Neural cell (in vitro differentiated cells): ENCODE measurements at regions not wholly inside any gene's neighbourhood (a gene's known extent, or its start where the extent isn't known, plus 50 kb on each side); places are given as distances from the start of the nearest gene placed in this dataset.
"Not testable (repeated sequence)": the region's sequence is repeated elsewhere in the genome, so short reads cannot be mapped to it uniquely, and the experiment has no call there.

ENCODE experiments used
- H2AFZ ChIP-seq: fragments of 200-600, 300-800 bp; sonication (generic), shearing (Covaris generic); 2 replicates; pipeline ENCODE4 v1.6.0; 2014; ENCODE audit warnings: low read depth, mild to moderate bottlenecking, antibody characterized with exemption, low read length, moderate library complexity
- H3F3A ChIP-seq: fragments of 200-600 bp; shearing (Covaris generic); 2 replicates; pipeline ENCODE4 v1.6.1; 2016; ENCODE audit warnings: mild to moderate bottlenecking, moderate library complexity, mixed read lengths, antibody characterized with exemption, low read length; ENCODE audit not compliant: insufficient read depth, poor library complexity, severe bottlenecking
- H3K27ac ChIP-seq: fragments of 200-600, 300-800 bp; sonication (generic), shearing (Covaris generic); 2 replicates; pipeline ENCODE4 v1.5.1; 2014; ENCODE audit warnings: mild to moderate bottlenecking, low read length, moderate library complexity
- H3K27me3 ChIP-seq: fragments of 300-800, 200-600 bp; sonication (generic), shearing (Covaris generic); 2 replicates; pipeline ENCODE4 v1.6.0; 2014; ENCODE audit warnings: mild to moderate bottlenecking, low read depth, low read length, moderate library complexity; ENCODE audit not compliant: insufficient read depth
- H3K36me3 ChIP-seq: fragments of 300-800, 200-600 bp; sonication (generic), shearing (Covaris generic); 2 replicates; pipeline ENCODE4 v1.5.1; 2014; ENCODE audit warnings: mild to moderate bottlenecking, antibody characterized with exemption, low read length, moderate library complexity; ENCODE audit not compliant: insufficient read depth
- H3K4me2 ChIP-seq: fragments of 300-800, 200-600 bp; sonication (generic), shearing (Covaris generic); 2 replicates; pipeline ENCODE4 v1.6.0; 2014; ENCODE audit warnings: mild to moderate bottlenecking, low read length
- H3K4me3 ChIP-seq: fragments of 300-800, 200-600 bp; sonication (generic), shearing (Covaris generic); 2 replicates; pipeline ENCODE4 v1.5.1; 2014; ENCODE audit warnings: mild to moderate bottlenecking, low read length, moderate library complexity
- H3K79me2 ChIP-seq: fragments of 200-600 bp; shearing (Covaris generic); replicated peaks from 2 replicates; pipeline ENCODE4 v1.6.0; 2014; ENCODE audit warnings: mild to moderate bottlenecking, low read length, moderate library complexity; ENCODE audit not compliant: insufficient read depth
- H3K9ac ChIP-seq: fragments of 300-800, 200-600 bp; sonication (generic), shearing (Covaris generic); 2 replicates; pipeline ENCODE4 v1.6.1; 2016; ENCODE audit warnings: mild to moderate bottlenecking, low read length, mixed read lengths
- H3K9me2 ChIP-seq: fragments of 200-600 bp; shearing (Covaris generic); 2 replicates; pipeline ENCODE4 v1.6.1; 2016; ENCODE audit warnings: mild to moderate bottlenecking, low read length, mixed read lengths; ENCODE audit not compliant: insufficient read depth
- H3K9me3 ChIP-seq: fragments of 200-600, 300-800 bp; sonication (generic), shearing (Covaris generic); 2 replicates; pipeline ENCODE4 v1.6.1; 2016; ENCODE audit warnings: mild to moderate bottlenecking, mixed run types, low read length, moderate library complexity, mixed read lengths
- H4K20me1 ChIP-seq: fragments of 200-600 bp; shearing (Covaris generic); 2 replicates; pipeline ENCODE4 v1.6.1; 2016; ENCODE audit warnings: mild to moderate bottlenecking, mixed run types; ENCODE audit not compliant: insufficient read depth
- EP300 ChIP-seq: fragments of 450-650 bp; conservative IDR thresholded peaks from 2 replicates; pipeline ENCODE4 v1.6.1; 2014; ENCODE audit warnings: antibody characterized with exemption, mild to moderate bottlenecking, moderate library complexity; ENCODE audit not compliant: poor library complexity, severe bottlenecking
- POLR2AphosphoS5 ChIP-seq: IDR thresholded peaks from 2 replicates; pipeline ENCODE4 v1.6.1; 2012
- SMC3 ChIP-seq: fragments of 450-650 bp; conservative IDR thresholded peaks from 2 replicates; pipeline ENCODE4 v1.6.1; 2014; ENCODE audit warnings: antibody characterized with exemption, mild to moderate bottlenecking, moderate library complexity; ENCODE audit not compliant: poor library complexity
- TAF1 ChIP-seq: IDR thresholded peaks from 2 replicates; pipeline ENCODE4 v1.6.1; 2012; ENCODE audit warnings: low read depth
- small RNA-seq, 3 experiments: library from RNA; depleted of rRNA; stranded (forward); fragments of <200 nt; gene quantifications; one replicate each; pipeline ENCODE3, GENCODE V24; 2012
- TF ChIP-seq, protein P1 (sequence below): IDR thresholded peaks from 2 replicates; pipeline ENCODE4 v1.6.1; 2012; ENCODE audit warnings: borderline replicate concordance

DNA sequence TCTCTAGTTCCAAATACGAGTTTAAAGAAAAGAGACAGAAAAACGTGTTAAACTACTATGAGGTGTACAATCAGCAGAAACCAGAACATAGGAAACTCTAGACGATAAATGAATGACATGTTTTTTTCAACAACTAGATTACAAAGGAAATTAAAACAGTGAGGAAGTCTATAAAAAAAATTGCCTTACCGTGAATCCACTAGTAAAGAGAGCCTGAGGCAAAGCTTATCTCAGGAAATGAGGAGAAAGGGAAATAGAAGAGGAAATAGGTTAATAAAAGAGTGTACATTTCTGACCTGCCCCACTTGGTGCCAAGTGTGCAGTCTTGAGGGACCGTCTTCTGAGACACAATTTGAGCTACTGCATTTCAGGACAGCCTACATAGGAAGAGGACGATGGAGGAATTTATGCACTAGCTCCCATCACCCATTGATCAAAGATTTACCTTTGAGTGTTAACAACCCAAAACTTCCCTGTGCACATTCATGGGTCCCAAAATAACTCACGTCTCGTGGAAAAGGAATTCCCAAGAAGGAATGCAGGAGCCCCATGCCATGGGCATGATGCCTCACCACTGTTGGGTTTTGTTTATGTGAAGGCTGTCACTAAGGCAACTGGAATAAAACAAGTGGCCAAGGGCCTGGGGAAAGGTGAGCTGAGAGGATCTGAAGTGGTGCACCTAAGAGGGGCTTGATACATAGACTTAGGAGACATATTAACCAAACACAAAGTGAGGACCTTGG is 53.6 kb upstream of the SLC1A3 start:
- H3K9me2 ChIP-seq: no peaks in the 10 kb centered on the region
- no peaks in the 10 kb centered on the region for H3K27me3 ChIP-seq
- H3K4me2 ChIP-seq: no peak overlapping the region
- H3K9me3 ChIP-seq: no peaks in the 10 kb centered on the region
- no peak overlapping the region for H3K9ac ChIP-seq
- H4K20me1 ChIP-seq: no peaks in the 10 kb centered on the region
- H3F3A ChIP-seq: no peaks in the 10 kb centered on the region
- no peak overlapping the region for H3K4me3 ChIP-seq
- no peaks in the 10 kb centered on the region for H3K79me2 ChIP-seq
- H3K27ac ChIP-seq: no peak overlapping the region
- no peaks in the 10 kb centered on the region for H3K36me3 ChIP-seq
- H2AFZ ChIP-seq: no peak overlapping the region
- TF ChIP-seq SMC3: no peak
- no peak for TF ChIP-seq EP300
- TF ChIP-seq TAF1: no peak
- TF ChIP-seq, protein P1, sequence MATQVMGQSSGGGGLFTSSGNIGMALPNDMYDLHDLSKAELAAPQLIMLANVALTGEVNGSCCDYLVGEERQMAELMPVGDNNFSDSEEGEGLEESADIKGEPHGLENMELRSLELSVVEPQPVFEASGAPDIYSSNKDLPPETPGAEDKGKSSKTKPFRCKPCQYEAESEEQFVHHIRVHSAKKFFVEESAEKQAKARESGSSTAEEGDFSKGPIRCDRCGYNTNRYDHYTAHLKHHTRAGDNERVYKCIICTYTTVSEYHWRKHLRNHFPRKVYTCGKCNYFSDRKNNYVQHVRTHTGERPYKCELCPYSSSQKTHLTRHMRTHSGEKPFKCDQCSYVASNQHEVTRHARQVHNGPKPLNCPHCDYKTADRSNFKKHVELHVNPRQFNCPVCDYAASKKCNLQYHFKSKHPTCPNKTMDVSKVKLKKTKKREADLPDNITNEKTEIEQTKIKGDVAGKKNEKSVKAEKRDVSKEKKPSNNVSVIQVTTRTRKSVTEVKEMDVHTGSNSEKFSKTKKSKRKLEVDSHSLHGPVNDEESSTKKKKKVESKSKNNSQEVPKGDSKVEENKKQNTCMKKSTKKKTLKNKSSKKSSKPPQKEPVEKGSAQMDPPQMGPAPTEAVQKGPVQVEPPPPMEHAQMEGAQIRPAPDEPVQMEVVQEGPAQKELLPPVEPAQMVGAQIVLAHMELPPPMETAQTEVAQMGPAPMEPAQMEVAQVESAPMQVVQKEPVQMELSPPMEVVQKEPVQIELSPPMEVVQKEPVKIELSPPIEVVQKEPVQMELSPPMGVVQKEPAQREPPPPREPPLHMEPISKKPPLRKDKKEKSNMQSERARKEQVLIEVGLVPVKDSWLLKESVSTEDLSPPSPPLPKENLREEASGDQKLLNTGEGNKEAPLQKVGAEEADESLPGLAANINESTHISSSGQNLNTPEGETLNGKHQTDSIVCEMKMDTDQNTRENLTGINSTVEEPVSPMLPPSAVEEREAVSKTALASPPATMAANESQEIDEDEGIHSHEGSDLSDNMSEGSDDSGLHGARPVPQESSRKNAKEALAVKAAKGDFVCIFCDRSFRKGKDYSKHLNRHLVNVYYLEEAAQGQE: no peak
- TF ChIP-seq POLR2AphosphoS5: no peak

DNA sequence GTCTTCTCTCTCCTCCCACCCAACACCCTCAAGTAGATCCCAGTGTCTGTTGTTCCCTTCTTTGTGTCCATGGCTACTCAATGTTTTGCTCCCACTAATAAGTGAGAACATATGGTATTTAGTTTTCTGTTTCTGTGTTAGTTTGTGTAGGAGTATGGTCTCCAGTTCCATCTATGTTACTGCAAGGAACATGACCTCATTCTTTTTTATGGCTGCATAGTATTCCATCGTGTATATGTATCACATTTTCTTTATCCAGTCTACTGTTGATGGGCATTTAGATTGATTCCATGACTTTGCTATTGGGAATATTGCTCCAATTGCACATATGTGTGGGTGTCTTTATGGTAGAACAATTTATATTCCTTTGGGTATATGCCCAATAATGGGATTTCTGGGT is 51.4 kb upstream of the SLC1A3 start:
- H3K27ac ChIP-seq, H3K4me3 ChIP-seq, H3K9ac ChIP-seq, H3K36me3 ChIP-seq, H2AFZ ChIP-seq, H3K4me2 ChIP-seq, H4K20me1 ChIP-seq, H3K79me2 ChIP-seq, H3K9me3 ChIP-seq, H3K27me3 ChIP-seq, H3F3A ChIP-seq, H3K9me2 ChIP-seq: not testable (repeated sequence)

Small RNA genes in the stretch of these regions (small RNA-seq; reads per million reads assigned to genes)
- 0 reads per million in 3 experiments for gene RNA5SP181
